ENCODE measurements at regions not wholly inside any gene's neighbourhood (a gene's known extent, or its start where the extent isn't known, plus 50 kb on each side); places are given as distances from the start of the nearest gene placed in this dataset.

DNA sequence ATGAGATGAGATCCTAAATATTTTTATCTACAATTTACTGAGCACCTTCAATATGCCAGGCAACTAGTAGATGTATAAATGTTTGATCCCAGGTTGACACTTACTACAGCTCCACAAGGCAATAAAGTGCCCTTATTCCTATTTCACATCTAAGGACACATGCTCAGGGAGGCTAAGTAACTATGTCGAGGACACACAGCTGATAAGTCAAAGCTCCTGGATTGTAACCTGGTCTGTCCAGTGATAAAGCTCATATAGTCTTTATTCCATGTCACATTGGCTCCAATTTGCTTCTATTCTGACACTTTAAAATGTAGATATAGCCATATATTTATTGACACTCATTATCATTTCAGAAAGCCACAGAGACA is 93.8 kb upstream of the BMAL1 start:
- TF ChIP-seq, protein P1, sequence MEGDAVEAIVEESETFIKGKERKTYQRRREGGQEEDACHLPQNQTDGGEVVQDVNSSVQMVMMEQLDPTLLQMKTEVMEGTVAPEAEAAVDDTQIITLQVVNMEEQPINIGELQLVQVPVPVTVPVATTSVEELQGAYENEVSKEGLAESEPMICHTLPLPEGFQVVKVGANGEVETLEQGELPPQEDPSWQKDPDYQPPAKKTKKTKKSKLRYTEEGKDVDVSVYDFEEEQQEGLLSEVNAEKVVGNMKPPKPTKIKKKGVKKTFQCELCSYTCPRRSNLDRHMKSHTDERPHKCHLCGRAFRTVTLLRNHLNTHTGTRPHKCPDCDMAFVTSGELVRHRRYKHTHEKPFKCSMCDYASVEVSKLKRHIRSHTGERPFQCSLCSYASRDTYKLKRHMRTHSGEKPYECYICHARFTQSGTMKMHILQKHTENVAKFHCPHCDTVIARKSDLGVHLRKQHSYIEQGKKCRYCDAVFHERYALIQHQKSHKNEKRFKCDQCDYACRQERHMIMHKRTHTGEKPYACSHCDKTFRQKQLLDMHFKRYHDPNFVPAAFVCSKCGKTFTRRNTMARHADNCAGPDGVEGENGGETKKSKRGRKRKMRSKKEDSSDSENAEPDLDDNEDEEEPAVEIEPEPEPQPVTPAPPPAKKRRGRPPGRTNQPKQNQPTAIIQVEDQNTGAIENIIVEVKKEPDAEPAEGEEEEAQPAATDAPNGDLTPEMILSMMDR (IDR thresholded peaks at IDR 0.05; ENCODE audit: low read length), result no peak
- TF ChIP-seq EZH2 (IDR thresholded peaks at IDR 0.05; ENCODE audit: borderline replicate concordance, low read length), result no peak

All from OCI-LY1 (cell line).